HCT116 (cell line): ENCODE measurements at regions not wholly inside any gene's neighbourhood (a gene's known extent, or its start where the extent isn't known, plus 50 kb on each side); places are given as distances from the start of the nearest gene placed in this dataset.

ENCODE experiments used
- EZH2 ChIP-seq: fragments of 200-600 bp; sonication (generic); IDR thresholded peaks from 2 replicates; pipeline ENCODE4 v1.6.1; 2017; ENCODE audit warnings: antibody characterized with exemption, mixed run types
- RAD21 ChIP-seq: IDR thresholded peaks from 2 replicates; pipeline ENCODE4 v1.6.1; 2012; ENCODE audit warnings: low read depth, mild to moderate bottlenecking

- TF ChIP-seq EZH2 (no peak), RAD21 (no peak)
Observed at GRCh38 chr15:89412905-89413411, 78.3 kb upstream of the POLG start.
